Activated CD8-positive, alpha-beta memory T cell treated with anti-CD3 and anti-CD28 coated beads for 1 hour (primary cell): ENCODE measurements at regions not wholly inside any gene's neighbourhood (a gene's known extent, or its start where the extent isn't known, plus 50 kb on each side); places are given as distances from the start of the nearest gene placed in this dataset.

Experiments used
- DNase-seq, 2 donors: peaks; one replicate each; pipeline ENCODE4 v3.0.0-alpha.2; 2020; ENCODE audit warnings: low read depth in 1 of 2; ENCODE audit errors: extremely low read depth in 1 of 2

- no peak for DNase-seq
Measured at GRCh38 chr5:168214071-168214470, 77.4 kb upstream of the WWC1 start.

DNA sequence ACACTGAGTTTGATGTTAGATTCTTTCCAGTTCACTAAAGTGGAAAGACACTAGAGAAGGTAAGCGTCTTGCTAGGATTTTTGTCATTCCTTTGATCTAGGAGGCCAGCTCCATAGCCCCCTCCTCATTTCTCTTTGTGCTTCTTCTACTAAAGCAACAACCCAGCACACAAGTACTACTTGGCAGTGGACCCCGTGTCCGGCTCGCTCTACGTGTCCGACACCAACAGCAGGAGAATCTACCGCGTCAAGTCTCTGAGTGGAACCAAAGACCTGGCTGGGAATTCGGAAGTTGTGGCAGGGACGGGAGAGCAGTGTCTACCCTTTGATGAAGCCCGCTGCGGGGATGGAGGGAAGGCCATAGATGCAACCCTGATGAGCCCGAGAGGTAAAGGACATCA lies 76.6 kb upstream of the WWC1 start:
- DNase-seq, result no peak

- DNase-seq, result no peak
Measured at GRCh38 chr5:168215646-168216045, 75.8 kb upstream of the WWC1 start.

DNA sequence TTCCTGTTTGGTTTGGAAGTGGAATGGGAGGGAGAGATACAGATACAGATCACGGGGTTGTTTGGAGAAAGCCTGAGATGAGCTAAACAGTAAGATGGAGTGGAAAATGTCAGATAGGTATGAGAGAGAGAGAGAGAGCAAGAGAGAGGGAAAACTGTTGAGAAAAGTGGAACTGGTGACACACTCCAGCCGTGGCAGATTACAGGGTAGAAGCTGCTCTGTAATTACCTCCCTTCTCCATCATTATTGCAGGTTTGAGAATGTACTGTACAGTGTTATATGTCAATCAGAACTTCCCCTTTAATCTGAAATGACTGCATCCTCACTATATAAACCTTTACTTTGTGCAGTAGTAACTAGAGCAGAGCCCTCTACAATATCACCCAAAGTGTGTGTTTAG lies 74.5 kb upstream of the WWC1 start:
- DNase-seq, result no peak

- no peak for DNase-seq
Measured at GRCh38 chr5:168217497-168217896, 73.9 kb upstream of the WWC1 start.

DNA sequence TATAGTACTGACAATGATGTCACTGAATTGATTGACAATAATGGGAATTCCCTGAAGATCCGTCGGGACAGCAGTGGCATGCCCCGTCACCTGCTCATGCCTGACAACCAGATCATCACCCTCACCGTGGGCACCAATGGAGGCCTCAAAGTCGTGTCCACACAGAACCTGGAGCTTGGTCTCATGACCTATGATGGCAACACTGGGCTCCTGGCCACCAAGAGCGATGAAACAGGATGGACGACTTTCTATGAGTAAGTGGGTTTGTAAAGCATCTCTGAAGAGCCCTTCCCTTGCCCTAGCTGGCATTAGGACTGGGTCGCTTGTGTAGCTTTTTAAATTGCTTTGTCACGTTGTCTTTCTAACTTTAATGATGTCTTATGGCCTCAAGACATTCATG lies 72.7 kb upstream of the WWC1 start:
- DNase-seq, result no peak

DNA sequence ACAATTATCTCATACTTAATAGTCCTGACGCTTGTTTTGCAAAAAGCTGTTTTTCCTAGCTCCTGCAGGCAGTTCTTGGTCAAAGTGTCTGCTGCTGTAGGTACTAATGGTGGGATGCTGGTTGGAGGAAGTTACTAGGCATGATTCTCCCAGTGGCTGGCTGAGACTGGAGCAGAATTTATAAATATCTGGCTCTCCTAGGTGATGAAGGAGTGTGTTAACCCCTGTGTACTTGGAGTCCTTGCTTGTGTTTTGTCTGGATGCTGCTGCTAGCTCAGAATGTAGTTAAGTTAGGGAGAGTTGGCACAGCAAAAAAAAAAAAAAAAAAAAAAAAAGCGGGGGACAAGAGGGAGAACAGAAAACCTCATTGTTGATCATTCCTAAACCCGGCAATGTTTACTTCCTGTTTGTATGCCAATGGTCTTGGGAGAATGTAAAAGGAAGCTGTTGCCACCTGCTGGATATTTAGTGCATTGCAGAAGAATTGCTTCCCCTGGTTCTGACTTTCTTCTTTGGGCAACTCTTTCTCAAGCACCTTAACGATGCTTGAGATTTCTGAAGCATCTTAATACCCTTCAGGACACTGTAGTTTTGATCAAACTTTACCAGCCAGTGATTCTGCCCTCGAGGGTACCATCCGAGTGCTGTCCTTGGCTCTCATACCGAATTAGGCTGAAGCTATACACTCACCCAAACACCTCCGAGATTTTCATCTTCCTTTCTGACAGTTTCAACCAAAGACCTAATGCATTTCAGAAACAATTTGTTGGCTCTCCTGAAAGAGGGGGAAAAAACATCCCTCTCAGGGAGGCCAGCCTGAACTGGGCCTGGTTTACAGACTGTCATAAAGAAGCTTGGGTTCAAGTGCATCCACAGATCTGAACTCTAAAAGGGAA lies 71.7 kb upstream of the WWC1 start:
- no peak for DNase-seq

DNA sequence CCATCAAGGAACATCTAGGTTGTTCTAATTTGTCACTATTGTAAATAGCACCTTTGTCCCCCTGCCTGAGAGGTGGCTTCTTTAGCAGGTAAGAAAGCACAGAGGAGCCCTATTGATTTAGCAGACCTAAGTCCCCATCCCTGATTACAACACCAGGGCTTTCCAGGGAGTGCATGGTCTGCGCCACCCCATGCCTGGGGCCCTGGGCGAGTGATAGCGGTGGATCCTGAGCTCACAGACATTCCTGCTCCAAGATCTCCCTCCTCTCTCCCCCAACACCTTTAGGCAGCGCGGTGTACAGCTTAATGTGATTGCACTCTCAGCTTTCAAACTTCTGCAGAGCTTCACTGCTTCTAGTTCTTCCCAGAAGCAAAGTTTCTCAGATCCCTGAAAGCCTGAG lies 67.4 kb upstream of the WWC1 start:
- DNase-seq, result no peak

- DNase-seq, result no peak
Measured at GRCh38 chr5:168226012-168226411, 65.4 kb upstream of the WWC1 start.

GRCh38 chr5:168227001-168227400 lies 64.4 kb upstream of the WWC1 start:
- no peak for DNase-seq

GRCh38 chr5:168227973-168228615 lies 63.4 kb upstream of the WWC1 start:
- no peak for DNase-seq

DNA sequence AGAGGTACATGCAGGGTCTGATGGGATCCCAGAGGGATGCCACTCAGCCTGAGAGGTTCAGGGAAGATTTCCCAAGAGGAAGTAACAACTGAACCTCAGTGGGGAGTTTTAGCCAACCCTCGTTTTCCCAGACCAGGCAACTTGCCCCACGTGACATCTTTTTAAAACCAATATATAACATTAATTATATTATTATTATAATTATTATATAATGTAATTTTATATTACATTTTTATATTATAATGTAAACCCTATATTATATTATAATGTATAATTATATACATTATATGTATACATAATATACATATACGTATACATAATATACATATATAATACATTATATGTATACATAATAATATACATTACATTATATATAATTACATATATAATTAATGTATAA lies 62.8 kb upstream of the WWC1 start:
- no peak for DNase-seq

DNA sequence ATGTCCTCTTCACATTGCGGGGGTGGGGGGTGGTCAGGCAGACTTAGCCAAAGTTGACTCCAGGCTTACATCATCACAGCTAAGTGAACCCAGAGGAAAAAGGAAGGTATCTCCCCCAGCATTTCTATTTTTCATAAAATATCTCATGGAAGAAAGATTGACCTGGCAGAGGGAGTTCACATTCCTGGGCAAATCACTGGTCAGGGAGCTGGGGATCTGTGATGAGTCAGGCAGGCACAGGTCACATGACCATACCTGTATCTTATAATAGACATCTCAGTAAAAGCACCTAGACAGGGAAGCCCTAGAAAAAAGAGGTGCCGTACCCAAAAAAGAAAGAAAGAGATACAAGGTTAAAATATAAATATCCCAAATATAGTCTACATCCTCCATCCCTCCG lies 57.3 kb upstream of the WWC1 start:
- DNase-seq, result no peak

DNA sequence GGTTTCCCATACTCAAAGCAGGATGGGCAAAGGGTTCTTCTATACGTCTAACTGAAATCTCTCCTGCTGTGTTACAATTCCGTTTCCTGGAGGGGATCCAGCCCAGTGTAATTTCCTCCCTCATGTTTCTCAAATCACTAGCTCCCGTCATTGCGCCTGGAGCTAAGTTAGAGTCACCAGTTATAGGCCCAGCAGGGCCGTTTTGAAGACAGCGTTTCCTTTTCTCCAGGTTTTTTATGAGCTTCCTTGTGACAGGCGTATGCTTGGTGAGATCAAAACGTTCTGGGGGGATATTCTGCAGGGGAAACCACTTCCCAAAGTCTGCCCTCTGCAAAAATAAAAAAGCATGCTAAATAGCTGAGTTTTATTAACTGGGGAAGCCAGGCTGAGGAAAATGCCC lies 53.0 kb upstream of the WWC1 start:
- DNase-seq, result no peak

DNA sequence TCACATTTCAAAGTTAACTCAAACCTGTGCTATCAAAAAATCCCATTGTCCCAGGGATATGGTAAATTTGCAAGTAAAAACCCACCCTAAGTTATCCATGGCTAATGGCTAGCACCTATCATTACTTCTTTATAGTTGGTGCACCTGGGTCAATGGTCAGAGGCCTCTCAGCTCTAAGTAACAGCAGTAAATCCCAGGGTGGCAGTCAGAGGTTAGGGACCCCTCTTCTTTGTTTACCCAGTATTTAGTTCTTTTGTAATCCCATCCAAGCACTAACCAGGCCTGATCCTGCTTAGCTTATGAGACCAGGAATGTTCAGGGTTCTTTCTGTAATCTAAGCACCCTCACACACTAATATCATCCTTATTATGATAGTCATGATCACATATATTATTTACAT lies 52.1 kb upstream of the WWC1 start:
- no peak for DNase-seq
